Esophagus muscularis mucosa (tissue), 4 donors: ENCODE measurements at regions not wholly inside any gene's neighbourhood (a gene's known extent, or its start where the extent isn't known, plus 50 kb on each side); places are given as distances from the start of the nearest gene placed in this dataset.

Experiments used
- DNase-seq: peaks from one replicate; pipeline ENCODE4 v3.0.0-alpha.2; 2017; ENCODE audit errors: extremely low spot score
- H3K27ac ChIP-seq, 4 donors: fragments of 200-600 bp; sonication (generic); replicated peaks in 1 of 4; 1 replicate in 3 of 4; 2 replicates in 1 of 4; pipeline ENCODE4 v1.5.1; 2016 to 2019; ENCODE audit warnings: mild to moderate bottlenecking in 1 of 4
- H3K27me3 ChIP-seq, 4 donors: fragments of 200-600 bp; sonication (generic); one replicate each; pipeline versions ENCODE4 v1.5.1 to v1.6.0; 2016 to 2019
- H3K36me3 ChIP-seq, 4 donors: fragments of 200-600 bp; sonication (generic); one replicate each; pipeline ENCODE4 v1.5.1; 2016 to 2019
- H3K4me1 ChIP-seq, 4 donors: fragments of 200-600 bp; sonication (generic); one replicate each; pipeline ENCODE4 v1.5.1; 2016 to 2019
- H3K4me3 ChIP-seq, 4 donors: fragments of 200-600 bp; sonication (generic); 1 replicate in 2 of 4; 2 replicates in 2 of 4; pipeline ENCODE4 v1.5.1; 2016 to 2019; ENCODE audit warnings: mild to moderate bottlenecking in 4 of 4, moderate library complexity in 1 of 4
- H3K9me3 ChIP-seq, 4 donors: fragments of 200-600 bp; sonication (generic); 1 replicate in 3 of 4; 2 replicates in 1 of 4; pipeline ENCODE4 v1.5.1; 2016 to 2019
- CTCF ChIP-seq, 3 experiments: fragments of 200-600 bp in 2 of 3; fragments of 450-650 bp in 1 of 3; sonication (generic) in 2 of 3; IDR thresholded peaks; one replicate each; pipeline ENCODE4 v1.5.1; 2017 to 2019; ENCODE audit warnings: antibody characterized with exemption in 3 of 3, mild to moderate bottlenecking in 2 of 3, moderate library complexity in 1 of 3
- EP300 ChIP-seq: sonication (generic); formaldehyde crosslinking; IDR thresholded peaks from one replicate; pipeline ENCODE4 v1.6.1; 2017; ENCODE audit warnings: antibody characterized with exemption
- POLR2A ChIP-seq: fragments of 450-650 bp; IDR thresholded peaks from one replicate; pipeline ENCODE4 v1.6.1; 2017; ENCODE audit warnings: antibody characterized with exemption, moderate library complexity, mild to moderate bottlenecking, low read depth
- POLR2AphosphoS5 ChIP-seq, 2 donors: sonication (generic); formaldehyde crosslinking; IDR thresholded peaks; one replicate each; pipeline ENCODE4 v1.6.1; 2017; ENCODE audit warnings: antibody characterized with exemption in 2 of 2
- whole genome bisulfite sequencing: methylation state at CpG from one replicate; pipeline ENCODE4 v1.1.5; 2018; 5-methylcytosine and 5-hydroxymethylcytosine counted together
- intact Hi-C: fragments of 100-400 bp; cut with DNase I; formaldehyde crosslinking; loops from one replicate; pipeline ENCODE4 v1.15.1; 2023

GRCh38 chr2:192885569-192886160 lies 690.9 kb upstream of the TMEFF2 start:
- DNase-seq, result no peak
- Histone ChIP-seq H3K27ac (no peak overlapping the region), H3K36me3 (no peaks in the 10 kb centered on the region), H3K4me1 (no peaks in the 10 kb centered on the region), H3K27me3 (no peaks in the 10 kb centered on the region), H3K4me3 (no peak overlapping the region), H3K9me3 (no peaks in the 10 kb centered on the region)
- no peak for TF ChIP-seq POLR2AphosphoS5 (IDR thresholded peaks at IDR 0.05)
- no peak for TF ChIP-seq EP300
- TF ChIP-seq CTCF (IDR thresholded peaks at IDR 0.05), result no peak
- TF ChIP-seq POLR2A, result no peak
- 50% methylated on average over 4 of the region's 4 CpGs for WGBS
- intact Hi-C loops, result no loop called here

- no peak for TF ChIP-seq CTCF (IDR thresholded peaks at IDR 0.05)
- TF ChIP-seq POLR2A, result no peak
- TF ChIP-seq POLR2AphosphoS5 (IDR thresholded peaks at IDR 0.05), result no peak
- TF ChIP-seq EP300, result no peak
- intact Hi-C loops, result no loop called here
- Histone ChIP-seq H3K27ac (no peak overlapping the region), H3K36me3 (no peaks in the 10 kb centered on the region), H3K27me3 (no peaks in the 10 kb centered on the region), H3K4me1 (no peaks in the 10 kb centered on the region), H3K9me3 (no peaks in the 10 kb centered on the region), H3K4me3 (no peak overlapping the region)
- WGBS, result 86% methylated on average over 3 of the region's 3 CpGs
- no peak for DNase-seq
These were observed 682.4 kb upstream of the TMEFF2 start for GRCh38 chr2:192877159-192877558.

DNA sequence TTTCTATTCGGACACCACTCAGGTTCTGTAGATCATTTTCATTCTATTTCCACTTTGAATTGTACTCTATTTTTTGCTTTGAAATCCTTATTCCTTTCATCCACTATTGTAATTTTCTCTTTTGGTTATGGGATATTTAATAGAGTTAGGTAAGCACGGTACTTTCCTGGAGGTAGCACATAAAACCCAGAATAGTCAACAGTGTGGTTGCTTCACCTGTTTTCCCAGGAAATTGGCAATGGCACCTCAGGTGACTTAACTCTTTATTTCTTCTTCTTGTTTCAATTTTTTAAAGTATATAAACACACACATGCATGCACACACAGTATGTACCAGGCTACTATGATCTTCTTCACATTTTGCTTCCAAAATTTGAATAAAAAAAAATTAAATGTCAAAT lies 682.0 kb upstream of the TMEFF2 start:
- WGBS, result 84% methylated on average over 2 of the region's 2 CpGs
- intact Hi-C loops, result no loop called here

GRCh38 chr2:192854706-192855105 lies 660.0 kb upstream of the TMEFF2 start:
- Histone ChIP-seq H3K9me3 (no peaks in the 10 kb centered on the region), H3K27me3 (no peaks in the 10 kb centered on the region), H3K4me1 (no peaks in the 10 kb centered on the region), H3K27ac (no peak overlapping the region), H3K4me3 (no peak overlapping the region), H3K36me3 (no peaks in the 10 kb centered on the region)
- intact Hi-C loops, result no loop called here
- 89% methylated on average over 1 of the region's 1 CpG for WGBS
- no peak for DNase-seq
- no peak for TF ChIP-seq CTCF (IDR thresholded peaks at IDR 0.05)
- TF ChIP-seq POLR2A, result no peak
- TF ChIP-seq EP300, result no peak
- TF ChIP-seq POLR2AphosphoS5 (IDR thresholded peaks at IDR 0.05), result no peak

More for the DNA sequence above, 682.0 kb upstream of the TMEFF2 start:
- Histone ChIP-seq H3K4me3 (no peak overlapping the region), H3K27ac (no peak overlapping the region), H3K36me3 (no peaks in the 10 kb centered on the region), H3K9me3 (no peaks in the 10 kb centered on the region), H3K4me1 (no peaks in the 10 kb centered on the region), H3K27me3 (no peaks in the 10 kb centered on the region)
- TF ChIP-seq CTCF (IDR thresholded peaks at IDR 0.05) (no peak), POLR2AphosphoS5 (IDR thresholded peaks at IDR 0.05) (no peak), EP300 (no peak), POLR2A (no peak)
- no peak for DNase-seq

DNA sequence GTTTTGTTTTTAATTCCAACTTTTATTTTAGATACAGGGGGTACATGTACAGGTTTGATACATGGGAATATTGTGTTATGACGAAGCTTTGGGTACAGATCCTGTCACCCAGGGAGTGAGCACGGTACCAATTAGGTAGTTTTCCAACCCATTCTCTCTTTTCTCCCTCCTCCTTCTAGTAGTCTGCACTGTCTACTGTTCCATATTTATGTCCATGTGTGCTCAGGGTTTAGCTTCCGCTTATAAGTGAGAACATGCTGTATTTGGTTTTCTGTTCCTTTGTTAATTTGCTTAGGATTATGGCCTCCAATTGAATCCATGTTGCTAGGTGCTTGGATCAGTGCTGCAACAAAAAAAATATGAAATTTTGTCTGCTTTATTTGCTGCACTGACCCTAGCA lies 659.3 kb upstream of the TMEFF2 start:
- 91% methylated on average over 3 of the region's 3 CpGs for WGBS
- intact Hi-C loops, result no loop called here
- no peak overlapping the region for H3K27ac ChIP-seq

More for the DNA sequence above, 659.3 kb upstream of the TMEFF2 start:
- Histone ChIP-seq H3K4me3 (no peak overlapping the region), H3K4me1 (no peaks in the 10 kb centered on the region), H3K36me3 (no peaks in the 10 kb centered on the region), H3K27me3 (no peaks in the 10 kb centered on the region), H3K9me3 (no peaks in the 10 kb centered on the region)
- no peak for DNase-seq
- TF ChIP-seq CTCF (IDR thresholded peaks at IDR 0.05), result no peak
- no peak for TF ChIP-seq POLR2AphosphoS5 (IDR thresholded peaks at IDR 0.05)
- TF ChIP-seq EP300, result no peak
- no peak for TF ChIP-seq POLR2A
